Trophoblast cell (in vitro differentiated cells and primary cell): ENCODE measurements at regions not wholly inside any gene's neighbourhood (a gene's known extent, or its start where the extent isn't known, plus 50 kb on each side); places are given as distances from the start of the nearest gene placed in this dataset.
A peak's percentile ranks its signal among the peaks of the same experiment; 100 is the strongest.

Experiments used
- DNase-seq, 2 donors: peaks; one replicate each; pipeline ENCODE4 v3.0.0-alpha.2; 2016
- H2AFZ ChIP-seq: 2 replicates; pipeline ENCODE4 v1.6.1; 2013; ENCODE audit warnings: low read length, moderate library complexity, mild to moderate bottlenecking; ENCODE audit not compliant: insufficient read depth, poor library complexity
- H2AK5ac ChIP-seq: 2 replicates; pipeline ENCODE4 v1.6.1; 2013; ENCODE audit warnings: mild to moderate bottlenecking, low read length
- H2BK120ac ChIP-seq: 2 replicates; pipeline ENCODE4 v1.6.1; 2013; ENCODE audit warnings: low read length, mild to moderate bottlenecking, moderate library complexity; ENCODE audit not compliant: insufficient read depth, poor library complexity
- H2BK12ac ChIP-seq: 2 replicates; pipeline ENCODE4 v1.6.1; 2013; ENCODE audit warnings: mild to moderate bottlenecking, low read length, moderate library complexity
- H2BK5ac ChIP-seq: 2 replicates; pipeline ENCODE4 v1.6.1; 2013; ENCODE audit warnings: low read length, low read depth, moderate library complexity, mild to moderate bottlenecking; ENCODE audit not compliant: poor library complexity
- H3K14ac ChIP-seq: 2 replicates; pipeline ENCODE4 v1.6.1; 2013; ENCODE audit warnings: mild to moderate bottlenecking, low read length
- H3K18ac ChIP-seq: 2 replicates; pipeline ENCODE4 v1.6.1; 2013; ENCODE audit warnings: mild to moderate bottlenecking, low read length
- H3K23ac ChIP-seq: 2 replicates; pipeline ENCODE4 v1.6.1; 2013; ENCODE audit warnings: low read length
- H3K27ac ChIP-seq: 2 replicates; pipeline ENCODE4 v1.5.1; 2013; ENCODE audit warnings: low read depth, mild to moderate bottlenecking, inconsistent platforms, low read length, moderate library complexity
- H3K27me3 ChIP-seq: 2 replicates; pipeline ENCODE4 v1.6.1; 2013; ENCODE audit warnings: inconsistent platforms, mild to moderate bottlenecking, low read length, moderate library complexity; ENCODE audit not compliant: insufficient read depth
- H3K36me3 ChIP-seq, 2 experiments: 1 replicate in 1 of 2; 2 replicates in 1 of 2; pipeline ENCODE4 v1.6.1; 2013; ENCODE audit warnings: low read length in 2 of 2, mild to moderate bottlenecking in 2 of 2, moderate library complexity in 1 of 2; ENCODE audit not compliant: insufficient read depth in 2 of 2, control insufficient read depth in 1 of 2
- H3K4ac ChIP-seq: 2 replicates; pipeline ENCODE4 v1.6.1; 2013; ENCODE audit warnings: low read depth, mild to moderate bottlenecking, low read length, moderate library complexity
- H3K4me1 ChIP-seq, 2 experiments: 1 replicate in 1 of 2; 2 replicates in 1 of 2; pipeline ENCODE4 v1.6.1; 2013; ENCODE audit warnings: low read length in 2 of 2, mild to moderate bottlenecking in 2 of 2, moderate library complexity in 1 of 2; ENCODE audit not compliant: insufficient read depth in 2 of 2, control insufficient read depth in 1 of 2
- H3K4me2 ChIP-seq: 2 replicates; pipeline ENCODE4 v1.6.1; 2013; ENCODE audit warnings: inconsistent platforms, mild to moderate bottlenecking, low read length, moderate library complexity
- H3K4me3 ChIP-seq: 2 replicates; pipeline ENCODE4 v1.5.1; 2013; ENCODE audit warnings: mild to moderate bottlenecking, low read depth, low read length, inconsistent platforms
- H3K79me1 ChIP-seq: one replicate; pipeline ENCODE4 v1.6.1; 2013; ENCODE audit warnings: low read length
- H3K79me2 ChIP-seq: 2 replicates; pipeline ENCODE4 v1.6.1; 2013; ENCODE audit warnings: low read length, mild to moderate bottlenecking; ENCODE audit not compliant: control insufficient read depth, insufficient read depth, poor library complexity
- H3K9ac ChIP-seq: 2 replicates; pipeline ENCODE4 v1.6.1; 2013; ENCODE audit warnings: mild to moderate bottlenecking, low read length
- H3K9me3 ChIP-seq: 2 replicates; pipeline ENCODE4 v1.6.1; 2013; ENCODE audit warnings: low read depth, mild to moderate bottlenecking, control low read depth, inconsistent platforms, low read length; ENCODE audit not compliant: insufficient read depth
- H4K12ac ChIP-seq: 2 replicates; pipeline ENCODE4 v1.6.1; 2013; ENCODE audit warnings: low read depth, mild to moderate bottlenecking, low read length, moderate library complexity
- H4K8ac ChIP-seq: 2 replicates; pipeline ENCODE4 v1.6.1; 2013; ENCODE audit warnings: low read depth, mild to moderate bottlenecking, low read length, moderate library complexity
- H4K91ac ChIP-seq: one replicate; pipeline ENCODE4 v1.6.1; 2013; ENCODE audit warnings: low read depth, mild to moderate bottlenecking, low read length, moderate library complexity
- WGBS: extraction: QIAGEN DNeasy Blood & Tissue Kit; methylation state at CpG from one replicate; pipeline ENCODE4 v1.1.7; 2013; ENCODE audit warnings: missing lambda C conversion rate; ENCODE audit not compliant: insufficient read length, insufficient coverage; ENCODE audit errors: extremely low coverage; 5-methylcytosine and 5-hydroxymethylcytosine counted together

- H3K23ac ChIP-seq = no peak overlapping the region
- no CpG with 5 or more reads among the region's 2 CpGs for WGBS
- H3K79me2 ChIP-seq = no peaks in the 10 kb centered on the region
- H3K4ac ChIP-seq = no peak overlapping the region
- no peak overlapping the region for H4K8ac ChIP-seq
- no peak overlapping the region for H2AFZ ChIP-seq
- H2BK120ac ChIP-seq = no peak overlapping the region
- no peak overlapping the region for H3K27ac ChIP-seq
- H2BK12ac ChIP-seq = no peak overlapping the region
- DNase-seq = no peak
- no peak overlapping the region for H3K18ac ChIP-seq
- H3K27me3 ChIP-seq = no peaks in the 10 kb centered on the region
- no peak overlapping the region for H3K14ac ChIP-seq
- H3K79me1 ChIP-seq = no peaks in the 10 kb centered on the region
- H3K9me3 ChIP-seq = no peaks in the 10 kb centered on the region
- H4K12ac ChIP-seq = no peak overlapping the region
- no peaks in the 10 kb centered on the region for H3K36me3 ChIP-seq
- no peaks in the 10 kb centered on the region for H3K4me1 ChIP-seq
- no peak overlapping the region for H2AK5ac ChIP-seq
- no peak overlapping the region for H4K91ac ChIP-seq
- H3K4me3 ChIP-seq = no peak overlapping the region
- no peak overlapping the region for H3K4me2 ChIP-seq
- no peak overlapping the region for H2BK5ac ChIP-seq
- H3K9ac ChIP-seq = no peak overlapping the region
These were observed 238.7 kb upstream of the GRM7 start for GRCh38 chr3:6622260-6622659.

- Histone ChIP-seq H3K23ac (no peak overlapping the region), H3K18ac (no peak overlapping the region), H3K27me3 (no peaks in the 10 kb centered on the region), H4K12ac (no peak overlapping the region), H3K4ac (no peak overlapping the region), H3K9ac (no peak overlapping the region), H3K27ac (no peak overlapping the region), H2AFZ (no peak overlapping the region), H3K4me3 (no peak overlapping the region), H3K4me2 (no peak overlapping the region), H4K91ac (no peak overlapping the region), H4K8ac (no peak overlapping the region), H3K14ac (no peak overlapping the region), H2AK5ac (no peak overlapping the region), H2BK120ac (no peak overlapping the region), H3K79me1 (no peaks in the 10 kb centered on the region), H3K9me3 (no peaks in the 10 kb centered on the region), H3K4me1 (no peaks in the 10 kb centered on the region), H3K79me2 (no peaks in the 10 kb centered on the region), H2BK12ac (no peak overlapping the region), H2BK5ac (no peak overlapping the region), H3K36me3 (no peaks in the 10 kb centered on the region)
- WGBS = no CpG with 5 or more reads among the region's 1 CpG
- no peak for DNase-seq
These were observed 238.2 kb upstream of the GRM7 start for GRCh38 chr3:6622712-6623111.

GRCh38 chr3:6631376-6631775 lies 229.5 kb upstream of the GRM7 start:
- Histone ChIP-seq H3K9ac (no peak overlapping the region), H3K9me3 (no peaks in the 10 kb centered on the region), H3K18ac (no peak overlapping the region), H3K4ac (no peak overlapping the region), H3K4me3 (no peak overlapping the region), H2BK5ac (no peak overlapping the region), H3K4me2 (no peak overlapping the region), H3K27ac (no peak overlapping the region), H2BK120ac (no peak overlapping the region), H4K91ac (peak overlapping the region; percentile 13), H3K4me1 (no peaks in the 10 kb centered on the region), H3K79me2 (no peaks in the 10 kb centered on the region), H4K8ac (no peak overlapping the region), H3K27me3 (no peaks in the 10 kb centered on the region), H2BK12ac (no peak overlapping the region), H2AFZ (no peak overlapping the region), H4K12ac (no peak overlapping the region), H3K23ac (no peak overlapping the region), H3K36me3 (no peaks in the 10 kb centered on the region), H3K79me1 (peaks cover 2% of the 10 kb centered on the region), H3K14ac (no peak overlapping the region), H2AK5ac (no peak overlapping the region)
- WGBS = no CpG with 5 or more reads among the region's 6 CpGs
- peak in 1 of 2 donors; percentile 75 for DNase-seq

GRCh38 chr3:6640907-6641306 lies 220.0 kb upstream of the GRM7 start:
- H3K27ac ChIP-seq = no peak overlapping the region
- H2BK5ac ChIP-seq = no peak overlapping the region
- H2BK12ac ChIP-seq = no peak overlapping the region
- H3K18ac ChIP-seq = no peak overlapping the region
- WGBS = no CpG with 5 or more reads among the region's 1 CpG
- H4K12ac ChIP-seq = no peak overlapping the region
- no peak overlapping the region for H4K8ac ChIP-seq
- no peak overlapping the region for H3K14ac ChIP-seq
- no peaks in the 10 kb centered on the region for H3K36me3 ChIP-seq
- H4K91ac ChIP-seq = no peak overlapping the region
- no peaks in the 10 kb centered on the region for H3K4me1 ChIP-seq
- DNase-seq = no peak
- H3K4me3 ChIP-seq = no peak overlapping the region
- H2AFZ ChIP-seq = no peak overlapping the region
- H3K23ac ChIP-seq = no peak overlapping the region
- no peak overlapping the region for H2BK120ac ChIP-seq
- no peak overlapping the region for H3K4ac ChIP-seq
- no peaks in the 10 kb centered on the region for H3K79me1 ChIP-seq
- no peaks in the 10 kb centered on the region for H3K9me3 ChIP-seq
- no peaks in the 10 kb centered on the region for H3K79me2 ChIP-seq
- no peak overlapping the region for H3K9ac ChIP-seq
- H2AK5ac ChIP-seq = no peak overlapping the region
- H3K4me2 ChIP-seq = no peak overlapping the region
- H3K27me3 ChIP-seq = no peaks in the 10 kb centered on the region
